A673 (cell line): ENCODE measurements at regions not wholly inside any gene's neighbourhood (a gene's known extent, or its start where the extent isn't known, plus 50 kb on each side); places are given as distances from the start of the nearest gene placed in this dataset.

ENCODE experiments used
- CTCF ChIP-seq: fragments of 300-800, 200-600 bp; sonication (generic); conservative IDR thresholded peaks from 2 replicates; pipeline ENCODE4 v1.5.1; 2017; ENCODE audit warnings: low read depth, mild to moderate bottlenecking, antibody characterized with exemption, low read length, moderate library complexity, mixed read lengths
- EZH2 ChIP-seq: fragments of 200-600 bp; sonication (generic); IDR thresholded peaks from 2 replicates; pipeline ENCODE4 v1.6.1; 2017; ENCODE audit warnings: borderline replicate concordance, low read depth, mild to moderate bottlenecking, mixed read lengths, antibody characterized with exemption, low read length; ENCODE audit not compliant: poor library complexity, severe bottlenecking

GRCh38 chr1:195849180-195849579 is 759.1 kb downstream of the KCNT2 start:
- TF ChIP-seq CTCF (no peak), EZH2 (no peak)
